GM12865 (cell line): ENCODE measurements at regions not wholly inside any gene's neighbourhood (a gene's known extent, or its start where the extent isn't known, plus 50 kb on each side); places are given as distances from the start of the nearest gene placed in this dataset.

Experiments used
- DNase-seq: peaks from one replicate; pipeline ENCODE4 v3.0.0; 2010; ENCODE audit warnings: low read depth
- H3K4me3 ChIP-seq: 2 replicates; pipeline ENCODE4 v1.5.1; 2011; ENCODE audit warnings: mild to moderate bottlenecking, low read depth, low read length, control low read depth
- TF ChIP-seq, protein P1 (sequence below): IDR thresholded peaks from 2 replicates; pipeline ENCODE4 v1.5.1; 2011; ENCODE audit warnings: low read length, control low read depth, low read depth, inconsistent platforms; ENCODE audit not compliant: insufficient read depth; ENCODE audit errors: missing control alignments

- no peak for DNase-seq
- no peak overlapping the region for H3K4me3 ChIP-seq
- TF ChIP-seq, protein P1, sequence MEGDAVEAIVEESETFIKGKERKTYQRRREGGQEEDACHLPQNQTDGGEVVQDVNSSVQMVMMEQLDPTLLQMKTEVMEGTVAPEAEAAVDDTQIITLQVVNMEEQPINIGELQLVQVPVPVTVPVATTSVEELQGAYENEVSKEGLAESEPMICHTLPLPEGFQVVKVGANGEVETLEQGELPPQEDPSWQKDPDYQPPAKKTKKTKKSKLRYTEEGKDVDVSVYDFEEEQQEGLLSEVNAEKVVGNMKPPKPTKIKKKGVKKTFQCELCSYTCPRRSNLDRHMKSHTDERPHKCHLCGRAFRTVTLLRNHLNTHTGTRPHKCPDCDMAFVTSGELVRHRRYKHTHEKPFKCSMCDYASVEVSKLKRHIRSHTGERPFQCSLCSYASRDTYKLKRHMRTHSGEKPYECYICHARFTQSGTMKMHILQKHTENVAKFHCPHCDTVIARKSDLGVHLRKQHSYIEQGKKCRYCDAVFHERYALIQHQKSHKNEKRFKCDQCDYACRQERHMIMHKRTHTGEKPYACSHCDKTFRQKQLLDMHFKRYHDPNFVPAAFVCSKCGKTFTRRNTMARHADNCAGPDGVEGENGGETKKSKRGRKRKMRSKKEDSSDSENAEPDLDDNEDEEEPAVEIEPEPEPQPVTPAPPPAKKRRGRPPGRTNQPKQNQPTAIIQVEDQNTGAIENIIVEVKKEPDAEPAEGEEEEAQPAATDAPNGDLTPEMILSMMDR = no peak
These were observed 233.2 kb upstream of the TCF4 start for GRCh38 chr18:55821219-55821618.

GRCh38 chr18:55819448-55819847, 231.5 kb upstream of the TCF4 start:
- no peak for DNase-seq
- H3K4me3 ChIP-seq = no peak overlapping the region
- TF ChIP-seq, protein P1 = no peak

GRCh38 chr18:55818284-55818683, 230.3 kb upstream of the TCF4 start:
- no peak for DNase-seq
- no peak overlapping the region for H3K4me3 ChIP-seq
- TF ChIP-seq, protein P1 = no peak

- H3K4me3 ChIP-seq = no peak overlapping the region
- TF ChIP-seq, protein P1 = no peak
- no peak for DNase-seq
These were observed 223.9 kb upstream of the TCF4 start for GRCh38 chr18:55811925-55812324.

GRCh38 chr18:55805666-55806065, 217.7 kb upstream of the TCF4 start:
- no peak for DNase-seq
- TF ChIP-seq, protein P1 = no peak
- no peak overlapping the region for H3K4me3 ChIP-seq

DNA sequence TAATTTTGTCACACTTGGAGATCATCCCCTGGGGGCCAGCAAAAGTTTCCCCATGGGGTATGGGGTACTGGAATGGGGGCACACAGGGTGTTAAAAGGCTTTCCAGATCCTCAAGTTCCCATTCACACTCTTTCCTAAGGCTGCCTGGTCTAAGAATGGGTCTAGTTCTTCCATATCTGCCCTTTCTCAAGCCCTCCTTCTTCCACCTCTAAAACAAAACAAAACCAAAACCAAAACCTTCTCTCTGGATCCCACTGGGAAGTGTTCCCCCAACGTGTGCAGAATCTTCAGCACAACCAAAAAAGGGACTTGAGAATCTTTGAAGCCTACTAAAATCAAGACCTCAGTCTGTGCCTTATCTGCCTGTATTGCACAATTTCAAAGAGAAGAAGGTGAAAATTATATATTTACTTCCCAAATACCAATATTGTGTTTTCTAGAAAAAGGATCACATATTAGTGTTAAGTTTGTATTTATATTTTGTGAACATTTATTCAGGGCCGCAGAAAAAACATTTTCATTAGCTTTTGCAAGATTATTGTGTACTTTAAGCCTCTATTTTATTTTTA, 207.2 kb upstream of the TCF4 start:
- no peak overlapping the region for H3K4me3 ChIP-seq

More for the DNA sequence above, 207.2 kb upstream of the TCF4 start:
- no peak for DNase-seq
- TF ChIP-seq, protein P1 = no peak
